B cell (primary cell): ENCODE measurements at regions not wholly inside any gene's neighbourhood (a gene's known extent, or its start where the extent isn't known, plus 50 kb on each side); places are given as distances from the start of the nearest gene placed in this dataset.

Experiments
- ATAC-seq: fragments of 200-7000 bp; cut with Tn5 transposase; one replicate; pipeline ENCODE4 v1.10.0; 2021; ENCODE audit warnings: low read depth, mild to moderate bottlenecking, moderate number of reproducible peaks, moderate library complexity
- CTCF ChIA-PET: fragments of 350-600 bp; sonication (Branson Sonifier 250); formaldehyde crosslinking; loops from one replicate; lab custom pipeline; 2021; ENCODE audit warnings: antibody characterized with exemption, inconsistent platforms; lab: Charles Lee
- POLR2A ChIA-PET: fragments of 350-600 bp; sonication (Branson Sonifier 250); formaldehyde crosslinking; loops from one replicate; lab custom pipeline; 2021; ENCODE audit warnings: antibody characterized with exemption; lab: Charles Lee
- DNase-seq: peaks from one replicate; pipeline ENCODE4 v3.0.0; 2013
- H2AFZ ChIP-seq: 2 replicates; pipeline ENCODE4 v1.6.1; 2012; ENCODE audit warnings: mild to moderate bottlenecking, low read depth, low read length; ENCODE audit not compliant: insufficient read depth, poor library complexity, severe bottlenecking
- H3K27ac ChIP-seq, 2 donors: 1 replicate in 1 of 2; 2 replicates in 1 of 2; pipeline ENCODE4 v1.5.1; 2012 to 2013; ENCODE audit warnings: low read length in 2 of 2, mild to moderate bottlenecking in 2 of 2, moderate library complexity in 1 of 2
- H3K27me3 ChIP-seq, 4 experiments: fragments of 200-600 bp in 1 of 4; sonication (generic) in 1 of 4; replicated peaks in 1 of 4; 1 replicate in 2 of 4; 2 replicates in 2 of 4; pipeline versions ENCODE4 v1.6.1 to v1.7.0; 2013 to 2016; ENCODE audit warnings: low read length in 3 of 4, mild to moderate bottlenecking in 2 of 4, mixed read lengths in 1 of 4, moderate library complexity in 1 of 4; ENCODE audit not compliant: insufficient read depth in 4 of 4, control insufficient read depth in 3 of 4; ENCODE audit errors: control extremely low read depth in 1 of 4
- H3K36me3 ChIP-seq, 2 experiments: replicated peaks in 1 of 2; 1 replicate in 1 of 2; 2 replicates in 1 of 2; pipeline versions ENCODE4 v1.6.1 to v1.7.1; 2013; ENCODE audit warnings: low read length in 1 of 2; ENCODE audit not compliant: insufficient read depth in 2 of 2, control insufficient read depth in 1 of 2; ENCODE audit errors: control extremely low read depth in 1 of 2, extremely low read depth in 1 of 2
- H3K4me1 ChIP-seq, 2 donors: fragments of 200-600 bp in 1 of 2; sonication (generic) in 1 of 2; 1 replicate in 1 of 2; 2 replicates in 1 of 2; pipeline versions ENCODE4 v1.5.1 to v1.6.1; 2013 to 2017; ENCODE audit warnings: low read length in 2 of 2; ENCODE audit not compliant: control insufficient read depth in 2 of 2, insufficient read depth in 2 of 2
- H3K4me2 ChIP-seq: replicated peaks from 2 replicates; pipeline ENCODE3; 2012; ENCODE audit warnings: mild to moderate bottlenecking, low read depth, low read length; ENCODE audit not compliant: poor library complexity, severe bottlenecking
- H3K4me3 ChIP-seq, 5 experiments: fragments of 200-600 bp in 1 of 5; sonication (generic) in 1 of 5; 1 replicate in 3 of 5; 2 replicates in 2 of 5; pipeline versions ENCODE4 v1.5.1 to v1.7.0; 2011 to 2016; ENCODE audit warnings: low read length in 4 of 5, mild to moderate bottlenecking in 4 of 5, low read depth in 2 of 5, control low read depth in 1 of 5, moderate library complexity in 1 of 5; ENCODE audit not compliant: insufficient read depth in 1 of 5; ENCODE audit errors: control extremely low read depth in 1 of 5, extremely low read depth in 1 of 5
- H3K79me2 ChIP-seq: fragments of 200-600 bp; sonication (generic); one replicate; pipeline ENCODE4 v1.6.0; 2016; ENCODE audit warnings: low read length; ENCODE audit not compliant: control insufficient read depth, insufficient read depth
- H3K9ac ChIP-seq: fragments of 200-600 bp; sonication (generic); 2 replicates; pipeline ENCODE4 v1.6.1; 2017; ENCODE audit warnings: mild to moderate bottlenecking, low read length, moderate library complexity
- H3K9me3 ChIP-seq, 3 donors: one replicate each; pipeline versions ENCODE4 v1.6.1 to v1.7.1; 2013; ENCODE audit warnings: low read length in 2 of 3; ENCODE audit not compliant: control insufficient read depth in 2 of 3, insufficient read depth in 1 of 3; ENCODE audit errors: control extremely low read depth in 1 of 3
- H4K20me1 ChIP-seq: 2 replicates; pipeline ENCODE4 v1.6.0; 2012; ENCODE audit warnings: mild to moderate bottlenecking, low read length; ENCODE audit not compliant: insufficient read depth, control insufficient read depth, poor library complexity, severe bottlenecking
- H3K27ac Mint-ChIP-seq: one replicate; pipeline ENCODE4 v1.8.0; 2021; ENCODE audit warnings: mixed read lengths
- H3K27me3 Mint-ChIP-seq: one replicate; pipeline ENCODE4 v1.8.0; 2021; ENCODE audit warnings: mixed read lengths
- H3K4me1 Mint-ChIP-seq: one replicate; pipeline ENCODE4 v1.8.0; 2021; ENCODE audit warnings: mixed read lengths
- H3K4me3 Mint-ChIP-seq: one replicate; pipeline ENCODE4 v1.8.0; 2021; ENCODE audit warnings: mixed read lengths
- H3K9me3 Mint-ChIP-seq: one replicate; pipeline ENCODE4 v1.8.0; 2022; ENCODE audit warnings: mixed read lengths; ENCODE audit not compliant: insufficient read depth
- CTCF ChIP-seq: fragments of 200-600 bp; IDR thresholded peaks from one replicate; pipeline ENCODE4 v1.8.0; 2022; ENCODE audit warnings: antibody characterized with exemption, mild to moderate bottlenecking
- EZH2 ChIP-seq: IDR thresholded peaks from 2 replicates; pipeline ENCODE4 v1.6.1; 2012; ENCODE audit warnings: borderline replicate concordance, low read depth, mild to moderate bottlenecking, moderate library complexity, low read length; ENCODE audit not compliant: insufficient read depth, poor library complexity, severe bottlenecking
- whole genome bisulfite sequencing: methylation state at CpG from one replicate; pipeline ENCODE4 v1.1.5; 2013; ENCODE audit warnings: missing lambda C conversion rate; ENCODE audit not compliant: insufficient coverage; 5-methylcytosine and 5-hydroxymethylcytosine counted together
- intact Hi-C: fragments of 100-400 bp; cut with micrococcal nuclease; formaldehyde crosslinking; loops from one replicate; pipeline ENCODE4 v1.10.0; 2022

- Histone ChIP-seq H3K9me3 (no peaks in the 10 kb centered on the region), H3K4me2 (no peak overlapping the region), H3K4me3 (no peak overlapping the region), H3K27me3 (no peaks in the 10 kb centered on the region), H3K27ac (no peak overlapping the region), H3K4me1 (no peaks in the 10 kb centered on the region), H2AFZ (no peak overlapping the region), H3K9ac (no peak overlapping the region), H3K79me2 (no peaks in the 10 kb centered on the region), H4K20me1 (no peaks in the 10 kb centered on the region), H3K36me3 (no peaks in the 10 kb centered on the region)
- TF ChIP-seq EZH2 (no peak), CTCF (no peak)
- Mint-ChIP-seq H3K4me3 (no peak overlapping the region), H3K27ac (no peak overlapping the region), H3K9me3 (no peaks in the 10 kb centered on the region), H3K27me3 (no peaks in the 10 kb centered on the region), H3K4me1 (no peaks in the 10 kb centered on the region)
- DNase-seq (no peak), ATAC-seq (no peak)
- ChIA-PET POLR2A (no interaction called here), CTCF (interaction anchor here (0.6 kb wide), 1 partner anchor 11 kb away, joined by 3 read pairs; no protein-coding TSS in a partner anchor)
- WGBS, result no CpG with 5 or more reads among the region's 1 CpG
- intact Hi-C loops, result no loop called here
Measured at GRCh38 chrX:45524296-45524695, 323.6 kb upstream of the DIPK2B start.

- CTCF ChIA-PET, result no interaction called here
- Histone ChIP-seq H3K27ac (no peak overlapping the region), H3K79me2 (no peaks in the 10 kb centered on the region), H3K4me1 (no peaks in the 10 kb centered on the region), H4K20me1 (no peaks in the 10 kb centered on the region), H3K9ac (no peak overlapping the region), H3K4me3 (no peak overlapping the region), H3K9me3 (no peaks in the 10 kb centered on the region), H3K27me3 (no peaks in the 10 kb centered on the region), H2AFZ (no peak overlapping the region), H3K36me3 (no peaks in the 10 kb centered on the region), H3K4me2 (no peak overlapping the region)
- H3K27me3 Mint-ChIP-seq, result peaks cover under 1% of the 10 kb centered on the region
- ATAC-seq (no peak), DNase-seq (no peak)
- intact Hi-C loops, result no loop called here
- WGBS, result no CpG with 5 or more reads among the region's 1 CpG
- POLR2A ChIA-PET, result no interaction called here
- TF ChIP-seq CTCF (no peak), EZH2 (no peak)
- H3K27ac Mint-ChIP-seq, result no peak overlapping the region
- peaks cover 2% of the 10 kb centered on the region for H3K4me1 Mint-ChIP-seq
- H3K4me3 Mint-ChIP-seq, result no peak overlapping the region
- H3K9me3 Mint-ChIP-seq, result no peaks in the 10 kb centered on the region
Measured at GRCh38 chrX:45518552-45518951, 317.9 kb upstream of the DIPK2B start.
